T-helper 2 cell (primary cell): ENCODE measurements at regions not wholly inside any gene's neighbourhood (a gene's known extent, or its start where the extent isn't known, plus 50 kb on each side); places are given as distances from the start of the nearest gene placed in this dataset.
"Not testable (repeated sequence)": the region's sequence is repeated elsewhere in the genome, so short reads cannot be mapped to it uniquely, and the experiment has no call there.

ENCODE experiments used
- DNase-seq, 5 experiments: peaks; one replicate each; pipeline versions ENCODE4 v3.0.0 to v3.0.0-alpha.2; 2012 to 2022

GRCh38 chr14:104304451-104305351, 166.3 kb downstream of the KIF26A start:
- no peak for DNase-seq

GRCh38 chr14:104305511-104306449, 167.4 kb downstream of the KIF26A start:
- peak in 1 of 5 experiments; percentile 1 for DNase-seq

GRCh38 chr14:104306450-104307040, 168.2 kb downstream of the KIF26A start:
- peak in 1 of 5 experiments; percentile 0 for DNase-seq

GRCh38 chr14:104307246-104307626, 168.8 kb downstream of the KIF26A start:
- DNase-seq = no peak

- no peak for DNase-seq
These were observed 169.4 kb downstream of the KIF26A start for GRCh38 chr14:104307627-104308401.

- not testable (repeated sequence) for DNase-seq
These were observed 170.1 kb downstream of the KIF26A start for GRCh38 chr14:104308534-104308933.

GRCh38 chr14:104309657-104310369, 171.4 kb downstream of the KIF26A start:
- DNase-seq = no peak

GRCh38 chr14:104311358-104311757, 173.0 kb downstream of the KIF26A start:
- DNase-seq = no peak

- no peak for DNase-seq
These were observed 175.3 kb downstream of the KIF26A start for GRCh38 chr14:104313674-104314073.

- no peak for DNase-seq
These were observed 176.0 kb downstream of the KIF26A start for GRCh38 chr14:104314251-104314941.

- no peak for DNase-seq
These were observed 176.8 kb downstream of the KIF26A start for GRCh38 chr14:104315169-104315568.

- no peak for DNase-seq
These were observed 177.2 kb downstream of the KIF26A start for GRCh38 chr14:104315625-104316024.

- DNase-seq = no peak
These were observed 177.8 kb downstream of the KIF26A start for GRCh38 chr14:104316121-104316722.

- no peak for DNase-seq
These were observed 178.5 kb downstream of the KIF26A start for GRCh38 chr14:104316723-104317491.

- no peak for DNase-seq
These were observed 179.1 kb downstream of the KIF26A start for GRCh38 chr14:104317492-104317805.

GRCh38 chr14:104317975-104318557, 179.7 kb downstream of the KIF26A start:
- DNase-seq = no peak

- no peak for DNase-seq
These were observed 180.4 kb downstream of the KIF26A start for GRCh38 chr14:104318558-104319490.
